AG10803 (cell line): ENCODE measurements at regions not wholly inside any gene's neighbourhood (a gene's known extent, or its start where the extent isn't known, plus 50 kb on each side); places are given as distances from the start of the nearest gene placed in this dataset.
A peak's percentile ranks its signal among the peaks of the same experiment; 100 is the strongest.
"Not testable (repeated sequence)": the region's sequence is repeated elsewhere in the genome, so short reads cannot be mapped to it uniquely, and the experiment has no call there.

ENCODE experiments used
- DNase-seq: peaks from one replicate; pipeline ENCODE4 v3.0.0; 2010; ENCODE audit warnings: low read depth
- H3K4me3 ChIP-seq: 2 replicates; pipeline ENCODE4 v1.5.1; 2011; ENCODE audit warnings: mild to moderate bottlenecking, low read length, control low read depth
- CTCF ChIP-seq: conservative IDR thresholded peaks from 2 replicates; pipeline ENCODE4 v1.5.1; 2011; ENCODE audit warnings: mild to moderate bottlenecking, low read length, control low read depth, inconsistent platforms

- DNase-seq, result no peak
- no peak for TF ChIP-seq CTCF
- H3K4me3 ChIP-seq, result no peak overlapping the region
Observed at GRCh38 chr6:140160494-140160893, 786.0 kb upstream of the CITED2 start.

GRCh38 chr6:140156131-140156530 is 781.7 kb upstream of the CITED2 start:
- H3K4me3 ChIP-seq, result no peak overlapping the region
- DNase-seq, result peak; percentile 12
- TF ChIP-seq CTCF, result no peak

GRCh38 chr6:140155451-140156126 is 781.1 kb upstream of the CITED2 start:
- TF ChIP-seq CTCF, result no peak
- H3K4me3 ChIP-seq, result no peak overlapping the region
- DNase-seq, result no peak

- no peak for TF ChIP-seq CTCF
- DNase-seq, result no peak
- no peak overlapping the region for H3K4me3 ChIP-seq
Observed at GRCh38 chr6:140153703-140154102, 779.3 kb upstream of the CITED2 start.

GRCh38 chr6:140147825-140148814 is 773.7 kb upstream of the CITED2 start:
- not testable (repeated sequence) for H3K4me3 ChIP-seq, DNase-seq

GRCh38 chr6:140140891-140141290 is 766.4 kb upstream of the CITED2 start:
- TF ChIP-seq CTCF, result no peak
- DNase-seq, result no peak
- no peak overlapping the region for H3K4me3 ChIP-seq

- TF ChIP-seq CTCF, result no peak
- no peak overlapping the region for H3K4me3 ChIP-seq
- peak; percentile 1 for DNase-seq
Observed at GRCh38 chr6:140138311-140139010, 764.0 kb upstream of the CITED2 start.
